Right forelimb (tissue), 1 donor: ENCODE measurements at regions not wholly inside any gene's neighbourhood (a gene's known extent, or its start where the extent isn't known, plus 50 kb on each side); places are given as distances from the start of the nearest gene placed in this dataset.

Source experiments
- DNase-seq: peaks from one replicate; pipeline ENCODE4 v3.0.0-alpha.2; 2018

GRCh38 chr6:92589996-92590395 is 829.4 kb downstream of the EPHA7 start:
- no peak for DNase-seq

- no peak for DNase-seq
Observed at GRCh38 chr6:92588148-92588547, 831.2 kb downstream of the EPHA7 start.

- DNase-seq = no peak
Observed at GRCh38 chr6:92587525-92587924, 831.8 kb downstream of the EPHA7 start.

- no peak for DNase-seq
Observed at GRCh38 chr6:92586236-92586977, 833.0 kb downstream of the EPHA7 start.

- DNase-seq = no peak
Observed at GRCh38 chr6:92582211-92582610, 837.1 kb downstream of the EPHA7 start.

GRCh38 chr6:92577077-92577719 is 842.2 kb downstream of the EPHA7 start:
- DNase-seq = no peak

- no peak for DNase-seq
Observed at GRCh38 chr6:92568541-92568940, 850.8 kb downstream of the EPHA7 start.

GRCh38 chr6:92566632-92567031 is 852.7 kb downstream of the EPHA7 start:
- no peak for DNase-seq

GRCh38 chr6:92564376-92564775 is 855.0 kb downstream of the EPHA7 start:
- DNase-seq = no peak

GRCh38 chr6:92559611-92560010 is 859.7 kb downstream of the EPHA7 start:
- DNase-seq = no peak

GRCh38 chr6:92559003-92559402 is 860.4 kb downstream of the EPHA7 start:
- DNase-seq = no peak

- DNase-seq = no peak
Observed at GRCh38 chr6:92550501-92550900, 868.9 kb downstream of the EPHA7 start.

- no peak for DNase-seq
Observed at GRCh38 chr6:92545861-92546260, 873.5 kb downstream of the EPHA7 start.

- DNase-seq = no peak
Observed at GRCh38 chr6:92541448-92542060, 877.8 kb downstream of the EPHA7 start.

- DNase-seq = no peak
Observed at GRCh38 chr6:92538926-92539325, 880.4 kb downstream of the EPHA7 start.

- DNase-seq = no peak
Observed at GRCh38 chr6:92538275-92538674, 881.1 kb downstream of the EPHA7 start.

- no peak for DNase-seq
Observed at GRCh38 chr6:92534109-92534508, 885.2 kb downstream of the EPHA7 start.

GRCh38 chr6:92522589-92522988 is 896.8 kb downstream of the EPHA7 start:
- no peak for DNase-seq

- no peak for DNase-seq
Observed at GRCh38 chr6:92521553-92521952, 897.8 kb downstream of the EPHA7 start.

- no peak for DNase-seq
Observed at GRCh38 chr6:92510137-92510536, 909.2 kb downstream of the EPHA7 start.

- DNase-seq = no peak
Observed at GRCh38 chr6:92507552-92507951, 911.8 kb downstream of the EPHA7 start.

- no peak for DNase-seq
Observed at GRCh38 chr6:92504509-92504908, 914.9 kb downstream of the EPHA7 start.

GRCh38 chr6:92497281-92497680 is 922.1 kb downstream of the EPHA7 start:
- DNase-seq = no peak

- no peak for DNase-seq
Observed at GRCh38 chr6:92496527-92496926, 922.8 kb downstream of the EPHA7 start.
